Endothelial cell of umbilical vein (primary cell): ENCODE measurements at regions not wholly inside any gene's neighbourhood (a gene's known extent, or its start where the extent isn't known, plus 50 kb on each side); places are given as distances from the start of the nearest gene placed in this dataset.
"Not testable (repeated sequence)": the region's sequence is repeated elsewhere in the genome, so short reads cannot be mapped to it uniquely, and the experiment has no call there.

Experiments
- BruUV-seq: library from RNA; stranded (reverse); fragments of 400-500 nt; replicated peaks from 2 replicates; lab custom pipeline; 2021; lab: Mats Ljungman, UMichigan
- CTCF ChIA-PET: fragments of 300-600, 350-600 bp; sonication (Branson Sonifier 250); formaldehyde crosslinking; loops from one replicate; lab custom pipeline; 2021; ENCODE audit warnings: antibody characterized with exemption, inconsistent platforms; lab: Charles Lee
- POLR2A ChIA-PET: fragments of 300-600, 350-600 bp; sonication (Branson Sonifier 250); formaldehyde crosslinking; loops from one replicate; lab custom pipeline; 2021; ENCODE audit warnings: antibody characterized with exemption, inconsistent platforms; lab: Charles Lee
- DNase-seq: peaks from one replicate; pipeline ENCODE4 v3.0.0-alpha.2; 2011; ENCODE audit warnings: low read depth, low spot score
- FAIRE-seq: peaks from 2 replicates; lab custom pipeline; 2011; peaks lifted over from hg19 to GRCh38; lab: Jason Lieb, UNC
- H2AFZ ChIP-seq: 2 replicates; pipeline ENCODE4 v1.6.0; 2012; ENCODE audit warnings: low read depth, low read length, control low read depth, inconsistent platforms
- H3K27ac ChIP-seq: 2 replicates; pipeline ENCODE4 v1.5.1; 2011; ENCODE audit warnings: low read depth, mild to moderate bottlenecking, control low read depth, low read length, moderate library complexity; ENCODE audit not compliant: insufficient read depth
- H3K27me3 ChIP-seq, 2 experiments: 2 replicates each; pipeline versions ENCODE4 v1.6.0 to v1.6.1; 2011; ENCODE audit warnings: low read length in 2 of 2, mixed read lengths in 1 of 2; ENCODE audit not compliant: control insufficient read depth in 2 of 2, insufficient read depth in 2 of 2
- H3K36me3 ChIP-seq, 2 experiments: 2 replicates in 1 of 2; 3 replicates in 1 of 2; pipeline ENCODE4 v1.5.1; 2011; ENCODE audit warnings: low read length in 2 of 2, mild to moderate bottlenecking in 1 of 2, moderate library complexity in 1 of 2; ENCODE audit not compliant: control insufficient read depth in 2 of 2, insufficient read depth in 2 of 2; ENCODE audit errors: extremely low read depth in 1 of 2
- H3K4me1 ChIP-seq: 3 replicates; pipeline ENCODE4 v1.5.1; 2011; ENCODE audit warnings: mild to moderate bottlenecking, low read length; ENCODE audit not compliant: control insufficient read depth, insufficient read depth; ENCODE audit errors: extremely low read depth
- H3K4me2 ChIP-seq: 2 replicates; pipeline ENCODE4 v1.6.1; 2011; ENCODE audit warnings: low read length, control low read depth, mixed read lengths; ENCODE audit not compliant: insufficient read depth
- H3K4me3 ChIP-seq, 3 experiments: fragments of 200-600 bp in 1 of 3; sonication (generic), shearing (Covaris generic) in 1 of 3; replicated peaks in 1 of 3; 2 replicates each; pipeline ENCODE4 v1.5.1; 2011 to 2016; ENCODE audit warnings: control low read depth in 3 of 3, low read length in 3 of 3, mild to moderate bottlenecking in 2 of 3, inconsistent platforms in 1 of 3, low read depth in 1 of 3, moderate library complexity in 1 of 3; ENCODE audit not compliant: insufficient read depth in 1 of 3
- H3K79me2 ChIP-seq: 2 replicates; pipeline ENCODE4 v1.6.0; 2012; ENCODE audit warnings: low read length, inconsistent platforms; ENCODE audit not compliant: control insufficient read depth, insufficient read depth
- H3K9ac ChIP-seq: replicated peaks from 2 replicates; pipeline ENCODE3; 2011; ENCODE audit warnings: low read length, control low read depth; ENCODE audit not compliant: insufficient read depth; ENCODE audit errors: extremely low read depth
- H3K9me1 ChIP-seq: replicated peaks from 3 replicates; pipeline ENCODE4 v1.6.0; 2011; ENCODE audit warnings: mild to moderate bottlenecking, low read length; ENCODE audit not compliant: control insufficient read depth, insufficient read depth; ENCODE audit errors: extremely low read depth
- H3K9me3 ChIP-seq: replicated peaks from 2 replicates; pipeline ENCODE4 v1.5.1; 2012; ENCODE audit warnings: low read length, inconsistent platforms; ENCODE audit not compliant: control insufficient read depth, insufficient read depth
- H4K20me1 ChIP-seq: replicated peaks from 2 replicates; pipeline ENCODE3; 2011; ENCODE audit warnings: mild to moderate bottlenecking, low read length; ENCODE audit not compliant: control insufficient read depth, insufficient read depth; ENCODE audit errors: extremely low read depth
- CTCF ChIP-seq, 2 donors: IDR thresholded peaks; 1 replicate in 1 of 2; 2 replicates in 1 of 2; pipeline ENCODE4 v1.5.1; 2011; ENCODE audit warnings: low read length in 2 of 2, mild to moderate bottlenecking in 2 of 2, moderate library complexity in 2 of 2, control low read depth in 1 of 2, inconsistent platforms in 1 of 2, low read depth in 1 of 2; ENCODE audit not compliant: insufficient read depth in 1 of 2; ENCODE audit errors: extremely low read depth in 1 of 2
- EZH2 ChIP-seq: IDR thresholded peaks from 2 replicates; pipeline ENCODE4 v1.6.1; 2012; ENCODE audit warnings: borderline replicate concordance, low read depth, mild to moderate bottlenecking, moderate library complexity, low read length, inconsistent platforms; ENCODE audit not compliant: severe bottlenecking
- FOS ChIP-seq: IDR thresholded peaks from 2 replicates; pipeline ENCODE4 v1.6.1; 2011; ENCODE audit warnings: mild to moderate bottlenecking, low read length, moderate library complexity, borderline replicate concordance; ENCODE audit not compliant: insufficient read depth
- GATA2 ChIP-seq: IDR thresholded peaks from 2 replicates; pipeline ENCODE4 v1.7.0; 2011; ENCODE audit warnings: low read depth, mild to moderate bottlenecking, moderate library complexity, mixed read lengths, low read length; ENCODE audit not compliant: insufficient read length, insufficient read depth
- JUN ChIP-seq: IDR thresholded peaks from 2 replicates; pipeline ENCODE4 v1.6.1; 2011; ENCODE audit warnings: borderline replicate concordance, low read depth; ENCODE audit not compliant: insufficient read length, insufficient read depth
- MAX ChIP-seq: IDR thresholded peaks from 2 replicates; pipeline ENCODE4 v1.6.1; 2011; ENCODE audit not compliant: insufficient read depth, insufficient read length
- MYC ChIP-seq: IDR thresholded peaks from one replicate; pipeline ENCODE4 v1.6.1; 2011; ENCODE audit warnings: mild to moderate bottlenecking, low read depth, low read length
- POLR2A ChIP-seq: IDR thresholded peaks from 2 replicates; pipeline ENCODE4 v1.6.1; 2012; ENCODE audit warnings: low read depth, mild to moderate bottlenecking, control low read depth, low read length
- POLR2AphosphoS5 ChIP-seq: IDR thresholded peaks from 2 replicates; pipeline ENCODE4 v1.6.1; 2012; ENCODE audit warnings: low read depth, mild to moderate bottlenecking, control low read depth, low read length, moderate library complexity; ENCODE audit not compliant: insufficient read depth
- dilution Hi-C: fragments of 300-500 bp; cut with MboI; formaldehyde crosslinking; loops from one replicate; pipeline ENCODE4 v1.15.0; 2019; ENCODE audit warnings: low sequenced_read_pairs; ENCODE audit not compliant: extremely low pct_ligation_motif_present
- intact Hi-C: fragments of 100-400 bp; cut with micrococcal nuclease; formaldehyde crosslinking; loops from one replicate; pipeline ENCODE4 v1.10.0; 2022

- no TSS peak for BruUV-seq
- H3K79me2 ChIP-seq: no peaks in the 10 kb centered on the region
- no peaks in the 10 kb centered on the region for H3K4me1 ChIP-seq
- no peak overlapping the region for H2AFZ ChIP-seq
- H3K9ac ChIP-seq: no peak overlapping the region
- H3K4me3 ChIP-seq: no peak overlapping the region
- H3K9me1 ChIP-seq: no peaks in the 10 kb centered on the region
- no peak overlapping the region for H3K4me2 ChIP-seq
- dilution Hi-C loops: no loop called here
- no peak overlapping the region for H3K27ac ChIP-seq
- no peaks in the 10 kb centered on the region for H3K27me3 ChIP-seq
- no peaks in the 10 kb centered on the region for H3K9me3 ChIP-seq
- intact Hi-C loops: no loop called here
- no peak for TF ChIP-seq FOS
- no peak for TF ChIP-seq MYC
- TF ChIP-seq CTCF (IDR thresholded peaks at IDR 0.05; ENCODE audit: extremely low read depth in 1 of 2, insufficient read depth in 1 of 2, low read depth in 1 of 2, low read length in 2 of 2): no peak
- TF ChIP-seq EZH2: no peak
- no peak for TF ChIP-seq MAX
- no peak for TF ChIP-seq POLR2A
- TF ChIP-seq GATA2: no peak
- TF ChIP-seq JUN: no peak
- no peak for TF ChIP-seq POLR2AphosphoS5
- no peak for DNase-seq
- CTCF ChIA-PET: no interaction called here
- no peaks in the 10 kb centered on the region for H3K36me3 ChIP-seq
- no peaks in the 10 kb centered on the region for H4K20me1 ChIP-seq
- POLR2A ChIA-PET: no interaction called here
- FAIRE-seq: no peak
Measured at GRCh38 chr6:149247385-149247763, 70.1 kb upstream of the TAB2 start.

GRCh38 chr6:149248263-149248662, 69.2 kb upstream of the TAB2 start:
- H4K20me1 ChIP-seq, H3K4me1 ChIP-seq, H3K27me3 ChIP-seq, H3K9me1 ChIP-seq, FAIRE-seq, CTCF ChIA-PET, BruUV-seq, H3K4me2 ChIP-seq, DNase-seq, H3K79me2 ChIP-seq, intact Hi-C loops, H3K9me3 ChIP-seq, H3K36me3 ChIP-seq, H3K27ac ChIP-seq, H3K4me3 ChIP-seq, dilution Hi-C loops, H2AFZ ChIP-seq, POLR2A ChIA-PET, H3K9ac ChIP-seq: not testable (repeated sequence)
